ENCODE measurements at regions not wholly inside any gene's neighbourhood (a gene's known extent, or its start where the extent isn't known, plus 50 kb on each side); places are given as distances from the start of the nearest gene placed in this dataset.

DNA sequence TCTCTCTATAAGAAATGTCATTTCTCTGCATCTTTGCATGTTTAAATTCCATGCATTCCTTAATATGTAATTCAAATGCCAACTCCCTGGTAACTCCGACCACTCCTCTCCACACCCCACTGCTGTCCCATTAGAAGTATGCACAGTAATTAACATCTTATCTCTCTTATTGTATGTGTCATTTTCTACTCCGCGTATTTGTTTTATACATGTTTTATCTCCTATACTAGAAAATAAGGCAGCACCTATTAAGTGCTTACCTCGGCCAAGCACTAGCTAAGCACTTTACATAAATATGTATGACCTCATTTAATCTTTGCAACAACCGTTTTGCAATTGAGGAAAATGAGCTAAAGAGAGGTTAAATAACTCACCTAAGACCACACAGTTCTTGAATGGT is 469.8 kb downstream of the BCAT1 start:
- no peaks in the 10 kb centered on the region for H3K9me3 ChIP-seq
- H3K27ac ChIP-seq: no peak overlapping the region
- H3K36me3 ChIP-seq: no peaks in the 10 kb centered on the region
- TF ChIP-seq POLR2A (IDR thresholded peaks at IDR 0.05) (no peak), POLR2AphosphoS5 (IDR thresholded peaks at IDR 0.05) (no peak)
- TF ChIP-seq, protein P1, sequence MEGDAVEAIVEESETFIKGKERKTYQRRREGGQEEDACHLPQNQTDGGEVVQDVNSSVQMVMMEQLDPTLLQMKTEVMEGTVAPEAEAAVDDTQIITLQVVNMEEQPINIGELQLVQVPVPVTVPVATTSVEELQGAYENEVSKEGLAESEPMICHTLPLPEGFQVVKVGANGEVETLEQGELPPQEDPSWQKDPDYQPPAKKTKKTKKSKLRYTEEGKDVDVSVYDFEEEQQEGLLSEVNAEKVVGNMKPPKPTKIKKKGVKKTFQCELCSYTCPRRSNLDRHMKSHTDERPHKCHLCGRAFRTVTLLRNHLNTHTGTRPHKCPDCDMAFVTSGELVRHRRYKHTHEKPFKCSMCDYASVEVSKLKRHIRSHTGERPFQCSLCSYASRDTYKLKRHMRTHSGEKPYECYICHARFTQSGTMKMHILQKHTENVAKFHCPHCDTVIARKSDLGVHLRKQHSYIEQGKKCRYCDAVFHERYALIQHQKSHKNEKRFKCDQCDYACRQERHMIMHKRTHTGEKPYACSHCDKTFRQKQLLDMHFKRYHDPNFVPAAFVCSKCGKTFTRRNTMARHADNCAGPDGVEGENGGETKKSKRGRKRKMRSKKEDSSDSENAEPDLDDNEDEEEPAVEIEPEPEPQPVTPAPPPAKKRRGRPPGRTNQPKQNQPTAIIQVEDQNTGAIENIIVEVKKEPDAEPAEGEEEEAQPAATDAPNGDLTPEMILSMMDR (IDR thresholded peaks at IDR 0.05 in 8 of 11, conservative IDR thresholded peaks at IDR 0.05 in 3 of 11): no peak
- no peaks in the 10 kb centered on the region for H3K4me1 ChIP-seq
- DNase-seq: no peak
- intact Hi-C loops (cut with DNase I; ENCODE audit: low total_unique reads): no loop called here
- 83 to 95% (median 89%) methylated on average over 5 of the region's 5 CpGs for WGBS, 5 donors
- H3K4me3 ChIP-seq: no peak overlapping the region
- H3K27me3 ChIP-seq (replicated peaks in 1 of 7): no peaks in the 10 kb centered on the region

DNA sequence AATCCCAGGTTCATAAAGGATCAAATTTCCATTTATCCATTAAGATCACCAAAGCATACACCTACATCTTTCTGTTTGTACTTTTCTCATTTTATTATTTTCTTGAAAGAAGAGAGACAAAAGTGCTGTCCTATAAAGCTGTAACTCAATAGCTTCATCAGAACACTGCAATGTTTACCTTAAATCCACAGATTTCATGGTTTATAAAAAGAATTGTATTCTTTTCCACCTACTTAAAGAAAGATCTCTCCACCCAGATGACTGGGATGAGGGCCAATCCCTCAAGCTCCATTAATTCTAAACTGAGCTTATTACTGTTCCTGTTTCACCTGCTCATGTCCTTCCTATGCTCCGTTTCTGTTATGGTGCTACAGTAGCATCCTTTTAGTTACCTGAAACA is 470.6 kb downstream of the BCAT1 start:
- TF ChIP-seq, protein P1 (IDR thresholded peaks at IDR 0.05 in 8 of 11, conservative IDR thresholded peaks at IDR 0.05 in 3 of 11): no peak
- TF ChIP-seq POLR2A (IDR thresholded peaks at IDR 0.05) (no peak), POLR2AphosphoS5 (IDR thresholded peaks at IDR 0.05) (no peak)
- Histone ChIP-seq H3K4me1 (no peaks in the 10 kb centered on the region), H3K27me3 (replicated peaks in 1 of 7) (no peaks in the 10 kb centered on the region), H3K27ac (no peak overlapping the region), H3K36me3 (no peaks in the 10 kb centered on the region), H3K4me3 (no peak overlapping the region), H3K9me3 (no peaks in the 10 kb centered on the region)
- intact Hi-C loops (cut with DNase I; ENCODE audit: low total_unique reads): no loop called here
- WGBS, 5 donors: 81 to 93% (median 85%) methylated on average over 1 of the region's 1 CpG
- DNase-seq: no peak

DNA sequence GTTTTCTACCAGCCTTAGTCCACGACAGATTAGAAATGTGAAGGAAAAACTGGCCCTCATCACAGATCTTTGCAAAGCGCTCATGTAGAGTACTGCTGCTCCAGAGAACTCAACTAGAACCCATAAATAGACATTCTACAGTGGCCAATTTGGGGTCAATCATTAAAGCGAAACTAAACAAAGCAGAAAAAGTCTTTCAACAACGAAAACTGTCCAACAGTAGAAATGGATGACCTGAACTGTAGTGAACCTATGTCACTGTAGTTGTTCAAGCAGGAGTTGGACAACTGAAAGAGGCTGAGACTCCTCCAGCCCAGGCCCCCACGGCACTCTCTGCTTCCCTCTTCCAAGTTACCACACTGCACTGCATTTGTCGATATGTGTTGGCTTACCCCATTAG is 472.6 kb downstream of the BCAT1 start:
- H3K9me3 ChIP-seq: no peaks in the 10 kb centered on the region
- TF ChIP-seq POLR2AphosphoS5 (IDR thresholded peaks at IDR 0.05): no peak
- TF ChIP-seq, protein P1 (IDR thresholded peaks at IDR 0.05 in 8 of 11, conservative IDR thresholded peaks at IDR 0.05 in 3 of 11): no peak
- H3K27ac ChIP-seq: no peak overlapping the region
- H3K27me3 ChIP-seq (replicated peaks in 1 of 7): no peaks in the 10 kb centered on the region
- H3K4me3 ChIP-seq: no peak overlapping the region
- H3K4me1 ChIP-seq: no peaks in the 10 kb centered on the region
- H3K36me3 ChIP-seq: no peaks in the 10 kb centered on the region
- DNase-seq: no peak
- intact Hi-C loops (cut with DNase I; ENCODE audit: low total_unique reads): no loop called here
- 87 to 94% (median 92%) methylated on average over 6 of the region's 6 CpGs for WGBS, 5 donors

DNA sequence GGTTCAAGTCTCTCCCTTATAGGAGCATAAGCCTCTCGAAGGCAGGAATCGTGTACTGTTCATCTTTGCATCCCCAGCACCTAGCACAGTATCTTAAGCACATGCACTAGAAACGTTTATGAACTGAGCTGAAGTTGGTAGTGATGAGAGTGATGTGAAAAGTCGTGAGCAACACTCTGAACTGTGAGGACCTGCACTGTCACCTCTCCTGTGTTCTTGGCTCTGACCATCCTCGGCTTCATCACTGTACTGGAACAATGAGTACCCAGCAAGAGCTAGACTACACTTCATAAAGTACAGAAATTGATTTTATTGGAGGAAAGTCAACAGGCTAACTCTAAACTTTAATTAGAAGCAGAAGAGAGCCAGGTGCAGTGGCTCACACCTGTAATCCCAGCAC is 473.6 kb downstream of the BCAT1 start:
- DNase-seq: no peak
- Histone ChIP-seq H3K9me3 (no peaks in the 10 kb centered on the region), H3K4me1 (no peaks in the 10 kb centered on the region), H3K4me3 (no peak overlapping the region), H3K27me3 (replicated peaks in 1 of 7) (no peaks in the 10 kb centered on the region), H3K27ac (no peak overlapping the region), H3K36me3 (no peaks in the 10 kb centered on the region)
- WGBS, 5 donors: 83 to 88% (median 86%) methylated on average over 5 of the region's 5 CpGs
- intact Hi-C loops (cut with DNase I; ENCODE audit: low total_unique reads): no loop called here
- TF ChIP-seq, protein P1 (IDR thresholded peaks at IDR 0.05 in 8 of 11, conservative IDR thresholded peaks at IDR 0.05 in 3 of 11): no peak
- no peak for TF ChIP-seq POLR2A (IDR thresholded peaks at IDR 0.05)
- no peak for TF ChIP-seq POLR2AphosphoS5 (IDR thresholded peaks at IDR 0.05)

Measured in spleen (tissue), 11 donors.